GM18519 (cell line): ENCODE measurements at regions not wholly inside any gene's neighbourhood (a gene's known extent, or its start where the extent isn't known, plus 50 kb on each side); places are given as distances from the start of the nearest gene placed in this dataset.
"Not testable (repeated sequence)": the region's sequence is repeated elsewhere in the genome, so short reads cannot be mapped to it uniquely, and the experiment has no call there.

Experiments
- ATAC-seq: cut with Tn5 transposase; IDR thresholded peaks from one replicate; pipeline ENCODE4 v1.9.1; 2021; ENCODE audit warnings: mild to moderate bottlenecking, moderate library complexity; ENCODE audit not compliant: unreplicated experiment, low FRiP score

DNA sequence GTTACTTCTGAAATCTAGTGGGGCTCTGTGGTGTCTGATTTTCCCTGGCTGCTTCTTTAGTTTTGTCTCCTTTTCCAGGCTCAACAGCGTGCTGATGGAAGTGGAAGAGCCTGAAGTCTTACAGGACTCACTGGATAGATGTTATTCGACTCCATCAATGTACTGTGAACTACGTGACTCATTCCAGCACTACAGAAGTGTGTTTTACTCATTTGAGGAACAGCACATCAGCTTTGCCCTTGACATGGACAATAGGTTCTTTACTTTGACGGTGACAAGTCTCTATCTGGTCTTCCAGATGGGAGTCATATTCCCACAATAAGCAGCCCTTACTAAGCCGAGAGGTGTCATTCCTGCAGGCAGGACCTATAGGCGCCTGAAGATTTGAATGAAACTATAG, 51.1 kb downstream of the NBPF8 start:
- ATAC-seq, result not testable (repeated sequence)

DNA sequence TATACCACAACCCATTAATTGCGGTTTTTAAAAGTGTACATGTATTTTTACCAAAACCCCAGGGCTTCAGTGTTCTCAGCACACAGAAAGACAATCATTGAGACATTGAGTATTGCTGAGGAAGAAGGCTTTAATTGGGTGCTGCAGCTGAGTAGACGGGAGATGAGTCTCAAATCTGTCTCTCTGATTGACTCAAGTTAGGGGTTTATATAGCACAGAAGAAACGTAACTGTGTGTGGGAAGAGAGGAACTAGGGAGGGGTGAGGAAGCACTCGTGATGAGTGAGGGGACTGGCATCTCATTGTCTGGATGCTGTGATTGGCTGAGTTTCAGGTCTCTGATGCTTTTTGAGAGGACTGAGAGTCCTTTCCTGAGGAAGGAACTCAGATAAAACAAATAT, 62.8 kb downstream of the NBPF8 start:
- not testable (repeated sequence) for ATAC-seq

DNA sequence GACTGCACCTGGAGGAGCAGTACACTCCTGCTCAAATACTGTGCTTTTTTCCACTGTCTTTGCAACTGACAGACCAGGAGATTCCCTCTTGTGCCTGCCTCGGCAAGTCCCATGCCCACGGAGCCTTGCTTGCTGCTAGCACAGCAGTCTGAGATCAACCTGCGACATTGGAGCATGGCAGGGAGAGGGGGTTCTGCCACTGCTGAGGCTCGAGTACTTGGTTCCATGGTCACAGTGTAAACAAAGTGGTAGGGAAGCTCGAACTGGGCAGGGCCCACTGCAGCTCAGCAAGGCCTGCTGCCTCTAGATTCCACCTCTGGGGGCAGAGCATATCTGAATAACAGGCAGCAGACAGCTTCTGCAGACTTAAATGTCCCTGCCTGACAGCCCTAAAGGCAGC, 63.6 kb downstream of the NBPF8 start:
- not testable (repeated sequence) for ATAC-seq

DNA sequence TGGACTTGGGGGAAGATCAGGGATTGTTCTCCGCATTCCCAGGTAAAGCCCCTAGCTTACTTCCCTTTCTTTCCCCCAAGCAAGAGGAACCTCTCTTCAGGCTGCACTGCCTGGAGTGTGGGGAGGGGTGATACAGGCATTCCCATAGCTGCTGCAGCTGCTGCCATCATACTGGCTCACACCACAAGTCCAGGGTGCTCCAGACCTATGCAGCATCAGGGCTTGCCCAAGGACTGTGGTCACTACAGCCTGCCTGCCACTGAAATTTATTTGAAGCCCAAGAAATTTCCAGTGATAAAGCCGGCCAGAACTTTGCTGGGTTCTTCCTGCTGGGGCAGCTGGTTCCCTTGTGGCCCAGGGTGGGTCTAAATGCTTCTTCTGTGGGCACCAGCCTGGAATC, 72.7 kb downstream of the NBPF8 start:
- ATAC-seq, result not testable (repeated sequence)

DNA sequence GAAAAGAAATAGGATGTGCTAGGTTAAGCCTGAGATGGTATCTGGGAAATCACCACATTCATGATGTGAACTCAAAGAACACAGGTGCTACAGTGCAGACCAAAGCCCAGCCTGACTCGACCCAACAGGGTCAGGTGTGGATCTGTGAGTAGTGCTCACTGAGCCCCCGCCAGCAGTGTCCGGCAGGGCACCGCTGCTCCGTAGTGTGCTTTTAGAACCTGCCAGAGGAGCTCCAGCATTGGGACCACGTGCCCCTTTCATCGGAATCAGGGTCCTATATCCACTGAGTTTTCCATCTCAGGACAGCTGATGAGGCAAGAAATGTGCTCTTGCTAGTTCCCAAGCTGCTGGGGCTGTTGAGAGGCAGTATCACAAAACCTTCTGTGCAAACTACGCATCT, 74.4 kb downstream of the NBPF8 start:
- ATAC-seq, result not testable (repeated sequence)

DNA sequence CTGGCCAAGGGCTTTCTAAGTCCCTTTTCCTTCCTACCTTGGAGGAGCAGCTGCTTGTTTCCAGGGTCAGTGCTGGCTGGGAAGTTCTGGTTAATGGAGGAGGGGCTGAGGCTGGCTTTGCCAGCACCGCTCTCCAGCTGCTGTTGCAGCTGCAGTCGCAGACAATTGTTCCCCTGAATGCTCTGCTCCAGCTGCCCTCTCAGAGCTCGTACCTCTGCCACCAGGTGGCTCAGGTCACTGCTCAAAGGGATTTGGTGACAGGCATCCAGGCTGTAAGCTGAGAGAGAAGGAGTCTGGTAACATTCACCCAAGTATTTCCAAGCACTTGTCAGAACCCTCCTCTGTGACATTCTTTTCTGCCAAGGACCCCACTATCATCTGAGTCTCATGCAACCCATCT, 82.3 kb downstream of the NBPF8 start:
- not testable (repeated sequence) for ATAC-seq

DNA sequence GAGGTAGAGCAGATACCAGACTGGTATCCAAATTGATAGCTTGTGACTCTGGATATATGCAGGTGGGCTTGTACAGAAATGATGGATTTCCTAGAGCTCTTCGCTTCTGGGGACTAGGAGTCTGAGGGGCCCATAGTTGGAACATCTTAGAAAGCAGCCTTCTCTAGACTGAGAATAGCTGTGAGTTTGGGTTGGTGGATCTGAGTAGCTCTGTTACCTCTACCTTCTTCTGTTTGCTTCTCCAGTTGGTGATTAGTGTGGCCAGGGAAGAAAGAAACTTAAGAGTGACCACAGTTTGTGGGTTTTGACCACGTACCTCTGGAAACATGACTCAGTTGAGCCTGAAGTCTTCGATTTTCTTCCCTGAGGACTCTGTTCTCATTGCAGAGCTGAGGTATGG, 88.4 kb downstream of the NBPF8 start:
- not testable (repeated sequence) for ATAC-seq

DNA sequence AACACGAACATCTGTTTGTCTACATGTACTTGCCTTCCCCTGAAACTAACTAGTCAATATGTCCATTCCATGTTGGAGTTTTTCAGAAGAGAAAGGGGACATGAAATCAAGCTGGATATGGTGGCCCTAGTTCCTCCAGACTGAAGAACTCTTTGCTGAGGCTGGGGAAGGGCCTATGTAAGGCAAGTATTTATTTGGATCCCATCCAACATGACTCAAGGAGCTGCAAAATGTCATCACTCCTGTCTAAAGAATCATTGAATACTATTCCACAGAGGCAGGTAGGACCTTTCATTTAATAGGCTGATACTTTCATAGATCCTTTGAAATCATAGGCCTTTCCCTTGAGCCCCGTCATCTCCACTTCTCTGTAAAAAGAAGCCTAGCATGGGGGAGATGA, 91.5 kb downstream of the NBPF8 start:
- ATAC-seq, result not testable (repeated sequence)

DNA sequence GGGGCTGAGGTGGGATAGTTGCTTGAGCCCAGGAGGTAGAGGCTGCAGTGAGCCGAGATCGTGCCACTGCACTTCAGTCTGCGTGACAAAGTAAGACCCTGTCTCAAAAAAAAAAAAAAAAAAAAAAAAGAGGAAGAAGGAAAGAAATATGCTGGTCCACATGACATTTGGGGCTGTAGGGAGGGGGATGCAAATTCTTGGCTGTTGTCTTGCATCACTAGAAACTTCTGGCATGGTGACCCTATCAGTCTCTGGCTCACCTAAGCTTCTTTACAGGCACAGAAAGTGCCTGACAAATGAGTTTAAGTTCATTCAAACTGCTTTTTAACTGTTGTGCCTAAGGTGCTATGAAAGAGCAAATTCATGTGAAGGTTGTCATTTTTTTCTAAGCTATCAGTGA, 93.5 kb downstream of the NBPF8 start:
- not testable (repeated sequence) for ATAC-seq

DNA sequence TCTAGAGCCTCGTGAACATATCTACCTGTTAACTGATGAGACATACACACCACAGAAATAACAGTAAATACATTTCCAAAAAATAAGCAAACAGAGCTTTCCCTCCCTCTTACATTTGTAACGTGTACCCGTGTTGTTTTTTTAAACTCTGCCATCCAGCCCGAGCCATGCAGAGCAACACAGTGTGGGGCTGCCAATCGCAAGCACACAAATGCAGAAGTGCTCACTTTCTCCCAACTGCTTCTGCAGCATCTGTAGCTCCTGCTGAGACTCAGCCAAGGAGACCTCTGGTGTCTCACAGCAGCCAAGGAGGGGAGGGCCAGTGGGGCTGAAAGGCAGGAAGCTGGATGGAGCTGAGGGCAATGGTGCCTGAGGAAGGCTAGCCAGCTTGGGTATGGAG, 94.4 kb downstream of the NBPF8 start:
- ATAC-seq, result not testable (repeated sequence)

DNA sequence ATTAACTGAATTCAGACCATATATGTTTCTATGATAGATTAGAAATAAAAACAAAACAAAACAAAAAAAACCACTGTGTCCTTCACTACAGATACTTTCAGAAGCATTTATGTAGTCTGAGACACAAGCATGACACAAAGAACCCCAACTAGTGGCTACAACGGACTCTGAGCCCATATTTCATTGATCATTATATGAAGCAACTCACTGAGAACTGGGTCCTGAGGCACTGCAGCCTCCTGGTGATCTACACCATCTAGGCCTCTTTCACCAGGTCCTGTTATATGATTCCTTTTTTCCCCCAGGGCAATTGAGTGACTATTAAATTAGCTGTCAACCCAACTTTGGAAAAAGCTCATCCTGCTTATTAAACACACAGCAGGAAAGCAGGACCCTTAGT, 98.3 kb downstream of the NBPF8 start:
- ATAC-seq, result not testable (repeated sequence)

DNA sequence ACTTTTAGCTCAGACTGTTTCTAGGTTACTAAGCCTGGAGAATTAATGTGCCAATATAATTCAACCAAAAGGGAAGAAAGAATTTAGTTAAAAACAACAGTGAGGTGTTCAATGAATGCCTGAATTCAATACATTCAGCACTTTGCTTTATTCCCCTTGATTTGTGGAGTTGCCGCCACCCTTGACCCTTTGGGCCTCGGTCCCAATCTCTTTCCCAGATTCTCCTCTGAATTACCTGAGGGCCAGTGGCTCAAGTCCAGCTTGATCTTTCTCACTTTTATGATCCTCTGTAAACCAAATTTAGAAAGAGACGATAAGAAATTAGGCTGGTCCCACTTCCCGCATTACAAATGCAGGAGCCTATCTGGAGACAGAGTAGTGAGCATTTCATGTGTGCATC, 98.7 kb downstream of the NBPF8 start:
- ATAC-seq, result not testable (repeated sequence)

DNA sequence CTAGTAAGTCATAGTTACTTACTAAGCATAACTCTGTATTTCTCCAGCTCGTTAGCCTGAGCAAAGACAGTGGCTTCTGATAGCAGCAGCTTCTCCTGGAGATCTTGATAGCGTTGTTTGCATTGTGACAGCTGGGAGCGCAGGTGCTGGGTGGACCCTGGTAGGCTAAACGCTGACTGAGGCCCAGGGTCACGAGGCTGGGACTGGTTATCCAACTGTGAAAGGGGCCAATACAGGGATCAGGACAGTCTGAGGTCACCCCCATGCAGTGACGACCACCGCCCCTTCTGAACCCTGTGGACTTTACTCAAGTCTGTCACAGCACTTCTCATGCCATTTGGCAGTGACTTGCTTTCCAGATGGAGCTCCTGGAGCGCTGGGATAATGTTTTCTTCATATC, 104.4 kb downstream of the NBPF8 start:
- not testable (repeated sequence) for ATAC-seq

DNA sequence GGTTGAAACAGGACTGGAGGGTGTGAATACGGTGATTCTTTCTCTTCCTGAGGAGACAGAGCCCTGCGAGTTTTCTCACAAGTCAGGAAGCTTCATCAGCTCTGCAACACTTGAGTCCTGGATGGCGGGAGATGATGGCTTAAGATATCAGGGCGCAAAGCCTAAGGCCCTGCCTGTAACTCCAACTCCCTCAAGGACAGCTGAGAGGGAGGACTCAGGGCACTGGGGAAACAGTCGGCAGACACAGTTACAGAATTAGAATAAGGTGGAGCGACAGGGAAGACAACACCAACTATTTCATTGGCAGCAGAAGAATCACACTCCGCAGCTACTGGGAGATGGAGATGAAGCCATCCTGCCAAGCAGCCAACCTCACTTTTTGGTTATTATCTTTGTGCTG, 109.6 kb downstream of the NBPF8 start:
- ATAC-seq, result not testable (repeated sequence)

DNA sequence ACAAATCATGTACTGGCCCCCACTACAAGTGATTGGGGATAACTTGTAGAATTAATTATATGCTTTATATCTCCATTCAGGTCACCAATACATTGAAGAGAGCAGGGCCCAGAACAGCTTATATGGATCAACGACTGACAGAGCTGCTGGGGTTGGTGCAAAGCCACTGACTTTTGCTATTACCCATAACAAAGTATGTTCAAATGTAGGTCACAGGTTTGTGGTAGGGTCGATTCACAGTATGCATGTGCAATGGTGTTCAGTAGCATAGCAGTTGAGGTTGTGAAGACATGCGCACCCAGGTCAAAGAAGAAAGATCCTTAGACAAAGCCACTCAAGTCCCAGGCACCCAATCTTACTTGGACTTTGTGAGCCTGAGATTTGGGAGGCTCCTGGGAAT, 110.6 kb downstream of the NBPF8 start:
- not testable (repeated sequence) for ATAC-seq

DNA sequence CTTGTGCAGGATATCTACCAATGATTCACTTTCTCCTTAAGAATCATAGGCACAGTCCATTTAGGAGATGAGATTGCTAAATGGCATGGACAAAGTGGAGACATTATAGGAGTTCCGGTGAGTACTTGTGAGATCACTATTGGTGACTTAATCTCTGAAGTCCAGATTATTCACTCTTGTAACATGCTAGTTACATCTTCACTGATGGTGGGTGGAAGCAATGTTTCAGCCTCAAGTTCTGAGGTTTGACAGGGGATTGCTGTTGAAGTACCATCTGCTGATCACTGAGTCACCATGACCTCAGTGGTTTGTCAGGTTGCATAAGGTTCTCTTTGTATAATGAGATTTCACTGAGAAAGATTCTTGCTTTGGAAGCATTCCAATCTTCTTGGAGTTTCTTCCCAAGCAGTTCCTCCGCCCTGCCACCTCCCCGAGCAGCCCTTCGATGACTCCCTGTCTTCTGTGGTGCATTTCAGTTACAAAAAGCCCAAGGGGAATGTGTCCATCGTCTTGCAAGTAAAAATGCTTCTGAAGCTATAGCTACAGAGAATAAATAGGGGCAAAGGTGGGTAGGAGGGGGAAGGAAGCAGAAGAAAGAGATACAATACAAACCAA, 114.7 kb downstream of the NBPF8 start:
- ATAC-seq, result not testable (repeated sequence)

DNA sequence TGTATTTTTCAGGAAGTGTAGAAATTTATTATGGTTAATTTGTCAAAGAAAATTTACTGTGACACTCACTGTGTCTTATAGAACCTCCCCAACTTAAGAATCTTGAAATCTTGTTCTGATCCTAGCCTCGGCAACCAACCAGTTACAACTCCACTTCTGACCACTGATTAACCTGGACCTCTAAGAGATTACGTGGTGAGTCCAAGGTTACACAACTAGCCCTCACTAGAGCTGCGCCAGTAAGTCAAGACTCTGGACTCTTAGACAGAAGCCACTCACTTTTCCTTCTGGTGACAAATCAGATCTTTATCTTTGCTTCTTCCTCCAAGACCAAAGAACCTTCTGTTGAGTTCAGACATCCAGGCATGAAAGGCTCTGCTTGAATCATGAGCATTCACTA, 116.6 kb downstream of the NBPF8 start:
- not testable (repeated sequence) for ATAC-seq

DNA sequence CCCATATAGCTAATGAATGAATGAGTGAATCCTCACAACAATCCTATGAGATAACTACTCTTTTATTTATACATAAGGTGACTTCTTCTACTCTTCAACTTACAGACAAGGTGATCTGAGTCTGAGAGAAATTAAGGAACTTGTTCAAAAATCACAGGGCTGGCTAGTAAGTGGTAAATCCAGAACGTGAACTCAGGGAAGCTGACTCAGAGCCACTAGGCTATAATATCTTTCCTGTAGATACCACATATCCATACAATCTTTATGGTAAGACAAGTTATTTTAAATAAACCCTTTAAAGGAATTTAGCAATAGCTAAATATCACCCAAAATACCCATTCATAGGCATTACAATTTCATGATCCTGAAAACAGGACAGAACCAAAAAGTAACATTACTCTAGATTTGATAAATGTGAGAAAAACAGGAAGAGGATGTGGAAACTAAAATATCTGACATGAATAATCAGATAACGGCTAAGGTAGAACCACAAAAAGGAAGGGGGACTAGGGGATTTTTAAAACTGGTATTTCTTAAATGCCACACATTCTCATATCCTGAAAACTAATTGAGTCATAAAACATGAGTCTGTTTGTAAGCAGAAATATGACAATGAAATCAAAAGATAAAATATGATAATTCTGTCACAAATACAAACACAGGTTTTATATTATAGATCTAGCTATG, 119.7 kb downstream of the NBPF8 start:
- ATAC-seq, result peak; percentile 71

DNA sequence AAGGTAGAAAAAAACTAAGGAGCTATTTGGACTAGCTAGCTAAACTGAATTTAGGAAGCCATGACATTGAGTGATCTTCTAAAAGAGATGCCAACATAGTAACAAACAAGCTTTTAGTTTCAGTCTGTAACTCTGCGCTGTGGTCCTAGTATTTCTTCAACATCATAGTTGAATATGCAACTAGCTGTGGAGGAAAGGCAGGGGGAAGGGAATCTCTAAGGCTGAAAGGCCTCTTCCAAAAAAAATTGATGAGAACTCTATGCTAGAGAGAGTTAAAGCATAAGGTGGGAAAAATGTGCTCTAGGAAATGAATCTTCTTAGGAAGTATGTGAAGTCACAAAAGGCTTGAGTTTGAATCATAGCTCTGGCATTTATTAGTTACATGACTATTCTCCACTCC, 120.2 kb downstream of the NBPF8 start:
- ATAC-seq, result peak; percentile 40

DNA sequence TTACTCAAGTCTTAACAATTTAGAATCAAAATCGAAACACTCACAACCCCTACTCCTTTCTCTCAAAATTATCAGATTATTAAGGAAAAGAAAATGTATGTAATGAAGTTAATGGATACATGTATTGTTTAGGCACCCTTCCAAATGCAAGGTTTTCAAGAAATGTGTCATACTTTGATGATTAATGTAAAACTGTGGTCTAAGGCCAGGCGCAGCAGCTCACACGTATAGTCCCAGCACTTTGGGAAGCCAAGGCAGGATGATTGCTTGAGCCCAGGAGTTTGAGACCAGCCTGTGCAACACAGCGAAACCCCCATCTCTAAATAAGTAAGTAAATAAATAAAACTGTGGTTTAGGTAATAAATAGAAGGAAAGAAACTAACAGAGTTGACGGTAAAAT, 126.6 kb downstream of the NBPF8 start:
- not testable (repeated sequence) for ATAC-seq

DNA sequence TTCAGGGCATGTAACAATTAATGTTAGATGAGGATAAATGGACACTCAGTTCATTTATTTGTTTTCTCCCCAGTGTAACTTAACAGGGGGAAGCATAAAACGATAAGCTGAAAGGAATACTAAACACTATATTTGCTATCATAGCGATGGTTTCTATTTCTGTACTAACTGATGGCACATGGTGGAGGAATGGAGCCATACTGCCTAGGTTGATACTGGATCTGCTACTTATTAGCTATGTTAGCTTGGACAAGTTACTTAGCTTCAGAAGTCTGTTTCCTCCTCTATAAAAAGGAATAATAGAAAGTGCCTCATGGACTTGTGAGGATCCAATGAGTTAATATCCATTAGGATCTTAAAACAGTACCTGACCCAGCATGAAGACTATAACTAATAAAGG, 127.5 kb downstream of the NBPF8 start:
- not testable (repeated sequence) for ATAC-seq

DNA sequence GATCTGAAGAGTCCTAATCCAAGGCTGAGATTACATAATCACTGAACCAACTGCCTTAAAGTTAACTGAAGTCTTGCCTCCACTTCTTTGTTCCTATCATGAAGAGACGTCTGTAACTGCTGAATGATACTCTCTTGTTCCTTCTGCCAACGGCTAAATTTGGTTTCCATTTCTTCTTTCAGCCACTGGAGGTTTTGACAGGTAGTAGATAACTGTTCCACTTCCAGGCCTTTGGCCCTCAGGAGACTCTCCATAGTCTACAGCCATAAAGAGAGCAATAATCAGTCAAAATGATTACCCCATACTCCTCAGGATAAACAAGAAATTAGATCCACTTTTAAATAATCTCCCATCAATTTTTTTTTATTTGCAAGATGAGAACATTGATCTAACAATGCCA, 128.1 kb downstream of the NBPF8 start:
- not testable (repeated sequence) for ATAC-seq
